Adrenal gland (tissue), 9 donors: ENCODE measurements at regions not wholly inside any gene's neighbourhood (a gene's known extent, or its start where the extent isn't known, plus 50 kb on each side); places are given as distances from the start of the nearest gene placed in this dataset.

Source experiments
- DNase-seq, 7 donors: peaks; one replicate each; pipeline ENCODE4 v3.0.0-alpha.2; 2019 to 2020
- H3K27ac ChIP-seq, 5 donors: fragments of 200-600 bp; sonication (generic) in 4 of 5; 1 replicate in 3 of 5; 2 replicates in 2 of 5; pipeline versions ENCODE4 v1.5.1 to v1.8.0; 2016 to 2020; ENCODE audit warnings: mild to moderate bottlenecking in 1 of 5
- H3K27me3 ChIP-seq: fragments of 200-600 bp; 2 replicates; pipeline ENCODE4 v1.8.0; 2021
- H3K36me3 ChIP-seq, 2 donors: fragments of 200-600 bp; replicated peaks in 1 of 2; 1 replicate in 1 of 2; 2 replicates in 1 of 2; pipeline versions ENCODE4 v1.5.1 to v1.8.0; 2018 to 2022
- H3K4me1 ChIP-seq, 2 donors: fragments of 200-600 bp; replicated peaks in 1 of 2; 1 replicate in 1 of 2; 2 replicates in 1 of 2; pipeline versions ENCODE4 v1.5.1 to v1.8.0; 2018 to 2021
- H3K4me3 ChIP-seq, 4 donors: fragments of 200-600 bp; sonication (generic) in 3 of 4; one replicate each; pipeline ENCODE4 v1.5.1; 2016 to 2018
- H3K9me3 ChIP-seq, 3 donors: fragments of 200-600 bp; sonication (generic) in 1 of 3; replicated peaks in 1 of 3; 1 replicate in 2 of 3; 2 replicates in 1 of 3; pipeline versions ENCODE4 v1.5.1 to v1.8.0; 2016 to 2021
- CTCF ChIP-seq, 6 experiments: fragments of 450-650 bp in 4 of 6; fragments of 200-600 bp in 2 of 6; sonication (generic) in 1 of 6; IDR thresholded peaks; 1 replicate in 5 of 6; 2 replicates in 1 of 6; pipeline versions ENCODE4 v1.5.1 to v1.8.0; 2016 to 2021; ENCODE audit warnings: antibody characterized with exemption in 6 of 6, mild to moderate bottlenecking in 2 of 6, moderate library complexity in 1 of 6
- POLR2A ChIP-seq, 2 donors: fragments of 450-650 bp; IDR thresholded peaks; one replicate each; pipeline ENCODE4 v1.6.1; 2017; ENCODE audit warnings: antibody characterized with exemption in 2 of 2, mild to moderate bottlenecking in 2 of 2, moderate library complexity in 1 of 2
- WGBS, 4 donors: extraction: QIAGEN DNeasy Blood & Tissue Kit in 2 of 4; methylation state at CpG; one replicate each; pipeline versions ENCODE4 v1.1.5 to v1.1.7; 2013 to 2017; 5-methylcytosine and 5-hydroxymethylcytosine counted together
- intact Hi-C, 2 donors: fragments of 100-400 bp; cut with DNase I; formaldehyde crosslinking; loops; one replicate each; pipeline versions ENCODE4 v1.14.1 to v1.15.0; 2022 to 2023
- donor health status: healthy with polysubstance abuse.
- donor health status: Bipolar disorder and iron deficiency.
- donor health status: DM: yes; HTN: yes; CAD: no.
- donor health status: DM: no; HTN: no; CAD: no.
- donor health status: DM: no; HTN: no; CAD: no.

- Histone ChIP-seq H3K4me1 (no peaks in the 10 kb centered on the region), H3K9me3 (no peaks in the 10 kb centered on the region), H3K36me3 (no peaks in the 10 kb centered on the region), H3K4me3 (no peak overlapping the region), H3K27me3 (no peaks in the 10 kb centered on the region), H3K27ac (no peak overlapping the region)
- WGBS, 4 donors: 19 to 54% (median 40%) methylated on average over 1 of the region's 1 CpG
- DNase-seq: no peak
- intact Hi-C loops: no loop called here
- TF ChIP-seq CTCF (IDR thresholded peaks at IDR 0.05) (no peak), POLR2A (IDR thresholded peaks at IDR 0.05) (no peak)
These were observed 664.7 kb downstream of the BCL11A start for GRCh38 chr2:59888706-59889105.

GRCh38 chr2:59888015-59888414 is 665.4 kb downstream of the BCL11A start:
- Histone ChIP-seq H3K4me1 (no peaks in the 10 kb centered on the region), H3K27ac (no peak overlapping the region), H3K9me3 (no peaks in the 10 kb centered on the region), H3K36me3 (no peaks in the 10 kb centered on the region), H3K27me3 (no peaks in the 10 kb centered on the region), H3K4me3 (no peak overlapping the region)
- intact Hi-C loops: no loop called here
- no peak for DNase-seq
- TF ChIP-seq POLR2A (IDR thresholded peaks at IDR 0.05) (no peak), CTCF (IDR thresholded peaks at IDR 0.05) (no peak)
- 60 to 79% (median 66%) methylated on average over 3 of the region's 3 CpGs for WGBS, 4 donors

- DNase-seq: no peak
- WGBS, 4 donors: 63 to 79% (median 70%) methylated on average over 3 of the region's 3 CpGs
- Histone ChIP-seq H3K36me3 (no peaks in the 10 kb centered on the region), H3K27ac (no peak overlapping the region), H3K9me3 (no peaks in the 10 kb centered on the region), H3K4me1 (no peaks in the 10 kb centered on the region), H3K4me3 (no peak overlapping the region), H3K27me3 (no peaks in the 10 kb centered on the region)
- intact Hi-C loops: no loop called here
- TF ChIP-seq CTCF (IDR thresholded peaks at IDR 0.05): no peak
- no peak for TF ChIP-seq POLR2A (IDR thresholded peaks at IDR 0.05)
These were observed 666.1 kb downstream of the BCL11A start for GRCh38 chr2:59887366-59887765.

GRCh38 chr2:59886759-59887158 is 666.7 kb downstream of the BCL11A start:
- TF ChIP-seq POLR2A (IDR thresholded peaks at IDR 0.05) (no peak), CTCF (IDR thresholded peaks at IDR 0.05) (no peak)
- WGBS, 4 donors: 91 to 95% (median 93%) methylated on average over 3 of the region's 3 CpGs
- DNase-seq: no peak
- Histone ChIP-seq H3K4me1 (no peaks in the 10 kb centered on the region), H3K36me3 (no peaks in the 10 kb centered on the region), H3K27me3 (no peaks in the 10 kb centered on the region), H3K27ac (no peak overlapping the region), H3K4me3 (no peak overlapping the region), H3K9me3 (no peaks in the 10 kb centered on the region)
- intact Hi-C loops: no loop called here
